ENCODE measurements at regions not wholly inside any gene's neighbourhood (a gene's known extent, or its start where the extent isn't known, plus 50 kb on each side); places are given as distances from the start of the nearest gene placed in this dataset.
"Not testable (repeated sequence)": the region's sequence is repeated elsewhere in the genome, so short reads cannot be mapped to it uniquely, and the experiment has no call there.

DNA sequence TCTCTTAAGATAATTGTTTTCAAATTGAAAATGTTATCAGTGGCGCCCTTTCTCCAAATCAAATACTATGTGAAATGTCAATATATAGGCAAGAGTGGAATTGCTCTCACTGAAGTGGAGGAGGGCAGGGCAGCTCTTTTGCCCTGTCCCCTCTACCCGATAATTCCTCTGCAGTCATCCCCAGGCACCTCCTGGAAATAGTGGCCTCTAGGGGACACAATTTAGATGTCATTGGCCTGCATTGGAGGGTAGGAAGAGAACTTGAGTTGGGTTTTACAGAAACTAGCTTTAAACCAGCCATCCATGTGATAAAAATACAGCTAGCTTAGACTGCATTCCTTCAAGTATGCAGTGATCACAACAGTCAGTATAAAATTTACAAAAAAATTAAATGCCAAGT lies 288.9 kb downstream of the EDEM1 start:
- DNase-seq: no peak

GRCh38 chr3:5479229-5479799 lies 291.8 kb downstream of the EDEM1 start:
- DNase-seq: peak; percentile 4

- no peak for DNase-seq
Observed at GRCh38 chr3:5480190-5480589, 292.7 kb downstream of the EDEM1 start.

DNA sequence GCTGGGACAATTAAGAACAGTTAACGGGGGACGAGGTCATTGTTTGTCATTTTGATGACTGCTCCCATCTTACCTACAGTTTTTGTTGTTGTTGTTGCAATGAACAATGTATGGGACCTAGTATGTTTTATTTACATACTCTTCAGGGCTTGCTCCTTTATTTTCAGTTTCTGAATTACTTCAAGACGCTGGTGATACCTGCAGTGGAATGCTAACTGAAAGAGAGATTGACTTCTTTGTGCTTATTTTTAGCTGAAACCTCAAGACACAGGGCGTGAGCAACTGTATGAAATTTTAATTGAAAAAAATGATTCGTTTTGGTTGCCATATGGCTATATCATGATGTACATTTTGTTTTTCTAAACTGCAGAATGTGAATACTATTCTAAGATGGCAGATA lies 297.9 kb downstream of the EDEM1 start:
- DNase-seq: no peak

- DNase-seq: no peak
Observed at GRCh38 chr3:5488771-5489170, 301.3 kb downstream of the EDEM1 start.

GRCh38 chr3:5489536-5489935 lies 302.0 kb downstream of the EDEM1 start:
- no peak for DNase-seq

DNA sequence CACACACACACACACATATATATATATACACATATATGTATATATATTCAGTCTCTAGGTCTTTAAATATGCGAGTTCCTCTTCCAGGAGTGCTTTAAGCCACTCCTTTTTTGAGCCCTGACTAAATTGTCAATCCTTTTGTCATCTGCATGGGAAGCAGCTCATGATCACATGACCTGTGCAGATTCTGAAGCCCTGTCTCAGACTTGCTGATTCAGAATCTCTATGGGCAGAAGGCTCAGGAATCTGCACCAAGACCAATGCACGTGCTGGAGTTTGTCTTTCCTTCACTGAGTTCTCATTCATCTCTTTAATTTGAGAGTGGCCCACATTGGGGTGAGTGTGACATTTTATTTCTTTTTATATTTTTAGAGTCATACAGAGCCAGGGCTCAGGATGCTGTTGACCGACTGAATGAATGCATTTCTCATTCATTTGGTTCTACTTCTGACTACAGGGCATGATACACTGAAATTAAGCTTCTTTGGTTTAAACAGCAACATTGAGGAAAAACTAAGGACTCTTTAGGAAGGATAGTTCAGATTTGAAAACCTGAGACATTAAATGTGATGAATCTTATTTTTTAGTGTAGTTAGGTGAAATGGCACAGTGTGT lies 307.5 kb downstream of the EDEM1 start:
- DNase-seq: no peak

GRCh38 chr3:5497497-5497896 lies 310.0 kb downstream of the EDEM1 start:
- no peak for DNase-seq

DNA sequence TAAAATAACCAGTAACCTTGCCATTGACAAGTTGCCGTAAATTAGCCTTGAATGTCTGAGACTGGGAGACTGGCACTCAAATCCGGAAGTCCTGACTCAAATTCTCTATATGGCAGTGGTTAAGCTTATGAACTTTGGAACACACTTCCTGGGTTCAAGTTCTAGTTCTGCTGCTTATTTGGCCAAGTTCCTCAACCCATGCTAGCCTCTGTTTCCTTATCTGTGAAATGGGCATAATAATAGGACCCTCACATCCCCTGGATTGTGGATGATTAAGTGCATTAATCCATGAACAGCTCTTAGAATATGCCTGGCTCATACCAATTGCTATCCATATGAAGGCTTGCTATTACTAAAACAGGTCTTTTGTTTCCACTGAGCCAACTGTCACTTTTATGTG lies 311.5 kb downstream of the EDEM1 start:
- no peak for DNase-seq

DNA sequence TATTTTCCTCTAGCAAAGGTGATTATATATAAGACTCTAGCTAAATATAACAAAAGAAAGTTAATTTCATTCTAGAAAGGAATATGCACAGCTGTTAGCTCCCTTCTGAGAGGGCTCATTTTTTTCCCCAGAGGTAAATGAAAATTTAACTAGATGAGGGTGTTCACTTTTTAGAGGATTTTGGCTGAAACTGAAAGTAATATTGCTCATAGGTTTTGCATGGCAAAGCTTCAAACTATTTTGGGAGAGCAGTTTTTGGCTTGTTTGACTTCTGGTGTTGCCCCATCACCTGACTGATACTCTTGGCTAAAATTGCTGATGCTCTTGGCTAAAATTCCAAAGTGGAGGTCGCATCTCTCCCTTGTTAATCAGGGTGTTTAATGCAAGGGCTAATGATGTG lies 311.9 kb downstream of the EDEM1 start:
- DNase-seq: no peak

- DNase-seq: no peak
Observed at GRCh38 chr3:5503136-5503535, 315.6 kb downstream of the EDEM1 start.

DNA sequence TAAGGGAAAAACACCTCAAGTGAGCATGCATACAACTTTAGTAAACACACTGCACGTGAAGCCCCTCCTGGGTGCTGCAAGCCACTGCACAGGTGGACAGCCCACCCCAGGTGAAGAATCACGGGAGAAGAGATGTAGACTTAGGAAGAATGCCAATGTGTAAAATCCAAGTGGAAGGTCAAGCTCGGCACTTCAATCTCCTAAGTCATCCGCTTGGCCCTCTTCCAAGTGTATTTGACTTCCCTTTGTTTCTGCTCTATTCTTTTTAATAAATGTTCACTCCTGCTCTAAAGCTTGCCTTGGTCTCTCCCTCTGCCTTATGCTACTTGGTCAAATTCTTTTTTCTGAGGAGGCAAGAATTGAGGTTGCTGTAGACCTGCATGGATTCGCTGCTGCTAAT lies 316.6 kb downstream of the EDEM1 start:
- DNase-seq: no peak

DNA sequence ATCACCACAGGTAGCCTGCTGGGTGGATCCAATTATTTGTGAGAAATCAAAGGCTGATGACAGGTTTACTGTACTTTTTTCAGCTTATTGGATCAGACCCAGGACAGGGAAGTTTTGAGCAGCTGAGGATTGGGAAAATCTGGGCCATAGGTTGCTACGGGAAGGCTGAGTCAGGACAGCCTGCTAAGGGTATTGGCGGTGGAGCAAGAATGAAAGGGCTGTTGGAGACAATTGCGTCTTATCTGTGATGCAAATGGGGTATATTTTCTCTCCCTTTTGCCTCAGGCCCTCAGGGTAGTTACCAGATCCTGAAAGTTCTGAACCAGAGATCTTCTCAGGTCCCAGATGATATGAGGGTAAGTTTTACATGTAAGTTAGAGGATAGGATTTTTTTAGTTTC lies 317.7 kb downstream of the EDEM1 start:
- no peak for DNase-seq

DNA sequence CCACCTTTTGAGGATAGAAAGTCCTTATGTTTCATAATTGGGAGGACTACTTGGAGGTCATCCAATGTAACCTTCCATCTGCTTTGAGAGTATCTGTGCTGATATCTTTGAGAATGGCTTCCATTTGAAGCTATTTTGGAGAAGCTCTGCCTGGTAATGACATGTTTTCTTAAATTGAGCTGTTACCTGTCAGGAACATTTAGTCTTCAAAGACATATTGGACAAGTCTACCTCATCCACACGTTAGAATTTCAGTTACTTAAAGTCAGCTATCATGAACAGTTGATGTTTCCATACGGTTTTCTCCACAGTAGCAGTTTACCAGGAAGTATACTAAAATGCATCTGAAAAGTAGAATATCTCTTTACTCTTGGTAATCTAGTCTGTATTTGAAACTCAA lies 318.5 kb downstream of the EDEM1 start:
- no peak for DNase-seq

GRCh38 chr3:5508860-5509259 lies 321.4 kb downstream of the EDEM1 start:
- DNase-seq: not testable (repeated sequence)

DNA sequence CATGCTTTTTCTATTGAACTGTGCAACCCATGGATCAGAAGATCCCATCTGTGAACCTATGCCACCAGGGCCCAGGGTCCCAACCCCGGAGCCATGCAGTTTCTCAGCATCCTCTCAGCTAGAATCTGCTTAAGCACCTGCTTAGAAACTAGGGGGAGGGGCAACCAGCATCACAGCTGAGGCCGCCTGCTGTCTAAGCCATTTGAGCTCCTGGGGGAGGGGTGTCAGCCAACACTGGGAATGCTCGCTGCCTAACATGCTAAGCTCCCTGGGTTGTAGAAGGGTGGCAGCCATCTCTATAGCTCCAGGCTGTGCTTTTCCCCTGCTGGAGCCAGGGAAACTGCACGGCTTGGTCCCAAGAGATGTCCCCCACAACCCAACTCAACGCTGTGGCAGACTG lies 322.8 kb downstream of the EDEM1 start:
- DNase-seq: no peak

GRCh38 chr3:5517921-5518320 lies 330.4 kb downstream of the EDEM1 start:
- DNase-seq: no peak

DNA sequence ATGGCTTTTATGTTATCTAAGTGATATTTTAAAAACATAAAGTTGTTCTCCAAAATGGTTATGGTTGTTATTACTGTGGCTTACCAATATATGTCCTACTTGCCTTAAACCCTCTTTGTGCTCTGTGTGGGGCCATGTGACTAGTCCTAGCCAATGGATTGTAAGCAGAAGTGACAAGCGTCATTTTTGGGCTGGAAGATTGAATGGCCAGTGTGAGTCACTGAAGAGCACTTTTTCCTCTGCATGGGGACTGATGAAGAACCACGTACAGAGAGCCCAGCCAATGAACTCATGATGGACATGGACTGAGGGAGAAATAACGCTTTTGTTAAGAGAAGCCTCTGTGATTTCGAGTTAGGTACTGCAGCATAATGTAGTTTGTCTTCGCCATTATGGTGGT lies 332.7 kb downstream of the EDEM1 start:
- no peak for DNase-seq

DNA sequence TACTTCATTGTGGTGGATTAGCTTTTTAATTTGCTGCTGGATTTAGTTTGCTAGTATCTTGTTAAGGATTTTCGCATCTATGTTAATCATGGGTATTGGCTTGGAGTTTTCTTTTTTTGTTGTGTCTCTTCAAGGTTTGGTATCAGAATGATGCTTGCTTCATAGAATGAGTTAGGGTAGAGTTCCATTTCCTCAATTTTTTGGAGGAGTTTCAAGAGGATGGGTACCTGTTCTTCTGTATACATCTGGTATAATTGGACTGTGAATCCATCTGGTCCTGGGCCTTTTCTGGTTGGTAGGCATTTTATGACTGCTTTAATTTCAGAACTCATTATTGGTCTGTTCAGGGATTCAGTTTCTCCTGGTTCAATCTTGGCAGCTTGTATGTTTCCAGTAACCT lies 335.6 kb downstream of the EDEM1 start:
- no peak for DNase-seq

DNA sequence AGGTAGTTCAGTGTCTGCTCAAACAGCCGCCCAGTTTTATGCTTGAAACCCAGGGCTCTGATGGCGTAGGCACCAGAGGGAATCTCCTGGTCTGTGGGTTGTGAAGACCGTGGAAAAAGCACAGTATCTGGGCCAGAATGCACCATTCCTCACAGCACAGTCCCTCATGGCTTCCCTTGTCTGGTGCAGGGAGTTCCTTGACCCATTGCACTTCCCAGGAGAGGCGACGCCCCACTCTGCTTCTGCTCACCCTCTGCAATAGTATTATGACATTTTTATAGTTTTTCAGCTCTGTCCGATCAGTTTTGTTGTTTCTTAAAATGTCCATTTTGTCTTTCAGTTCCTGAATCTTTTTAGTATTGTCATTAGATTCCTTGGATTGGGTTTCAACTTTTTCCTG lies 343.5 kb downstream of the EDEM1 start:
- DNase-seq: no peak

DNA sequence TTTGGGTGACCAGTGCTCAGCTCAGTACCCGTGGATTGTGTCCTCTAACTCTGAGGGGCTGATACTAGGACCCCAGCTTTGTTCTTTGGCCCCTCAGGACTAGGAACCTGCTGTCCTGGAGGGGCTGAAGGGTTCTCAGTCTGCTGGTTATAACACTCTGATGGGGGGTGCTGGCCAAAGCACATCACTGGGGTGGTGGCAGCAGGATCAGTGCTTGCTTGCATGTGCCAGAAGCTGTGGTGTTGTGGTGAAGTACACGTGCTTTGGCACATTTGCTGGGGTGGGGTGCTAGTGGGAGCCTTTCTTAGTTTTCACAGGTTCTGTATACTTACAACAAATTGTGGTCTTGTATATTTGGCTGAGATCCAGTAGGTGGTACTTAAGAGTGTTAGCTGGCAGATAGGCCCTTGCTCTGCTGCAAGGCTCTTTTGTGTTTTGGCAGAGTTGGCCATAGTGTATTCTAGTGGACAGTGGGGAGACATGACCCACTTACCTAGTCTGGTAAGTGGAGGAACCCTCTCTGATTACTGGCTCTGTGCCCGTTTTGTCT lies 344.3 kb downstream of the EDEM1 start:
- no peak for DNase-seq

- DNase-seq: no peak
Observed at GRCh38 chr3:5540532-5540931, 353.0 kb downstream of the EDEM1 start.

- DNase-seq: no peak
Observed at GRCh38 chr3:5542472-5542871, 355.0 kb downstream of the EDEM1 start.

DNA sequence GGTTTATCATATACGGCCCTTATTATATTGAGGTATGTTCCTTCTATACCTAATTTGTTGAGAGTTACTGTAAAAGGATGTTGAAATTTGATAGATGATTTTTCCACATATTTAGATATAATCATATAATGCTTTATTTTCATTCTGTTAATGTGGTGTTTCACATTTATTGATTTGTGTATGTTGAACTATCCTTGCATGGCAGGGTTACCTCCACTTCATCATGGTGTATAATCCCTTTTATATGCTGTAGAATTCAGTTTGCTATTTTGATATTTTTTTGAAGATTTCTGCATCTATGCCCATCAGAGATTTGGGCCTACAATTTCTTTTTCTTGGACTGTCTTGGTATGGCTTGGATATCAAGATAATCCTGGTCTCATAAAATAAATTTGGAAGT lies 355.5 kb downstream of the EDEM1 start:
- DNase-seq: no peak

DNA sequence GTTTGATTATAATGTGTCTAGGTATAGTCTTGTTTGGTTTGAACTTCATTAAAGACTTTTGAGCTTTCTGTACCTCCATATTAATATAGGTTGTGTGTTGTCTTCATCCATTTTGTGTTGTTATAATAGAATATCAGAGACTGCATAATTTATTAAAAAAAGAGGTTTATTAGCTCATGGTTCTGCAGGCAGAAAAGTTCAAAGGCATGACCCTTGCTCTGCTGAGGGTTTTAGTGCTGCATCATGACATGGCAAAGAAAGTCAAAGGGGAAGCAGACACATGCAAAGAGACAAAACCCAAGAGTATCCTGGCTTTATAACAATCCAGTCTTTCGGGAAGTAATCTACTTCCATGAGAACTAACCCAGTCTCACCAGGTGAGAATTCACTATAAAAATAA lies 358.2 kb downstream of the EDEM1 start:
- no peak for DNase-seq
